ENCODE measurements at regions not wholly inside any gene's neighbourhood (a gene's known extent, or its start where the extent isn't known, plus 50 kb on each side); places are given as distances from the start of the nearest gene placed in this dataset.

- no peak for TF ChIP-seq CTCF (IDR thresholded peaks at IDR 0.05)
These were observed 197.1 kb downstream of the SPP2 start for GRCh38 chr2:234247453-234248180.

- TF ChIP-seq CTCF (IDR thresholded peaks at IDR 0.05), result no peak
These were observed 195.4 kb downstream of the SPP2 start for GRCh38 chr2:234245945-234246344.

- TF ChIP-seq CTCF (IDR thresholded peaks at IDR 0.05), result no peak
These were observed 193.5 kb downstream of the SPP2 start for GRCh38 chr2:234243871-234244565.

GRCh38 chr2:234242459-234242836 is 191.9 kb downstream of the SPP2 start:
- no peak for TF ChIP-seq CTCF (IDR thresholded peaks at IDR 0.05)

- TF ChIP-seq CTCF (IDR thresholded peaks at IDR 0.05), result no peak
These were observed 191.4 kb downstream of the SPP2 start for GRCh38 chr2:234241656-234242458.

GRCh38 chr2:234240917-234241316 is 190.4 kb downstream of the SPP2 start:
- no peak for TF ChIP-seq CTCF (IDR thresholded peaks at IDR 0.05)

GRCh38 chr2:234235191-234235590 is 184.7 kb downstream of the SPP2 start:
- TF ChIP-seq CTCF (IDR thresholded peaks at IDR 0.05), result no peak
